ENCODE measurements at regions not wholly inside any gene's neighbourhood (a gene's known extent, or its start where the extent isn't known, plus 50 kb on each side); places are given as distances from the start of the nearest gene placed in this dataset.

DNA sequence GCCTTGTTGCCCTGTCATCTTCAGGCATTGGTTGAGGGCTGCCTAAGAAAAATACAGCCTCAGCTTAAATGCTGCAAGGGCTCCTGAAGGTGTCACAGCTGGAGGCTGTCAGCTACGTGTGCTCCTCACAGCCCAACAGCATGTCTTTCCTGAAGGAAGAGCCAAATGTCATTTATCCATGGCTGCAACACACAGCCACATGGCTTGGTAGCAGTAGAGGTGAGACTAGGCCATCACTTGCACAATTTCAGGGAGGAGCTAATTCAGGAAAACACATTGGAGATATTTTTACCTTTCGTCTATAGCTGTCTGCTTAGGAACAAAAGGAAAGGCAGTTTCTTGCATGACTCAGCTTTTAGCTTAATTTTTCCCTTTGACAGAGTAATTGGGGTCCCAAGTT, 260.7 kb downstream of the SYK start:
- no peak for TF ChIP-seq CTCF (IDR thresholded peaks at IDR 0.05)
- TF ChIP-seq POLR2A (IDR thresholded peaks at IDR 0.05), result no peak
